PC-3 (cell line): ENCODE measurements at regions not wholly inside any gene's neighbourhood (a gene's known extent, or its start where the extent isn't known, plus 50 kb on each side); places are given as distances from the start of the nearest gene placed in this dataset.

Experiments
- EZH2 ChIP-seq: fragments of 300-600 bp; sonication (generic); IDR thresholded peaks from one replicate; pipeline ENCODE4 v1.6.1; 2017; ENCODE audit warnings: antibody characterized with exemption, mild to moderate bottlenecking, low read length; ENCODE audit not compliant: unreplicated experiment
- EZH2phosphoT487 ChIP-seq: fragments of 300-600 bp; sonication (generic); IDR thresholded peaks from 2 replicates; pipeline ENCODE4 v1.6.1; 2018; ENCODE audit warnings: mild to moderate bottlenecking, antibody characterized with exemption, low read length, borderline replicate concordance
- TF ChIP-seq, protein P1 (sequence below): fragments of 300-600 bp; sonication (generic); conservative IDR thresholded peaks from 2 replicates; pipeline ENCODE4 v1.5.1; 2017; ENCODE audit warnings: antibody characterized with exemption, low read depth, mild to moderate bottlenecking, low read length

DNA sequence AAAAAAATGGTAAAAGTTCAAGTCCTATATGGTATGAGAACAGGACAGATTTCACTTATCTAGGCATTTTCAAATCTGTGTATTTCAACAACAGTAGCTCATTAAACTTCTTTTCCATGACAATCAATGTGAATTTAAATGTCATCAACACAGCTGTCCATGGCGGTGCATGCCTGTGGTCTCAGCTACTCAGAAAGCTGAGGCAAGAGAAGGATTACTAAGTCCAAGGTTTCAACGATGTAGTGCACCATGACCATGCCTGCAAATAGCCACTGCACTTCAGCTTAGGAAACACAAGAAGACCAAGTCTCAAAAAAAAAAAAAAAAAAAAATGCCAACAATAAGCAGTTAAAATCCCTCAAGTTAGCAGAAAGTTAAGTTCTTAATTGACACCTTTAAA lies 214.6 kb downstream of the C12orf50 start:
- TF ChIP-seq, protein P1, sequence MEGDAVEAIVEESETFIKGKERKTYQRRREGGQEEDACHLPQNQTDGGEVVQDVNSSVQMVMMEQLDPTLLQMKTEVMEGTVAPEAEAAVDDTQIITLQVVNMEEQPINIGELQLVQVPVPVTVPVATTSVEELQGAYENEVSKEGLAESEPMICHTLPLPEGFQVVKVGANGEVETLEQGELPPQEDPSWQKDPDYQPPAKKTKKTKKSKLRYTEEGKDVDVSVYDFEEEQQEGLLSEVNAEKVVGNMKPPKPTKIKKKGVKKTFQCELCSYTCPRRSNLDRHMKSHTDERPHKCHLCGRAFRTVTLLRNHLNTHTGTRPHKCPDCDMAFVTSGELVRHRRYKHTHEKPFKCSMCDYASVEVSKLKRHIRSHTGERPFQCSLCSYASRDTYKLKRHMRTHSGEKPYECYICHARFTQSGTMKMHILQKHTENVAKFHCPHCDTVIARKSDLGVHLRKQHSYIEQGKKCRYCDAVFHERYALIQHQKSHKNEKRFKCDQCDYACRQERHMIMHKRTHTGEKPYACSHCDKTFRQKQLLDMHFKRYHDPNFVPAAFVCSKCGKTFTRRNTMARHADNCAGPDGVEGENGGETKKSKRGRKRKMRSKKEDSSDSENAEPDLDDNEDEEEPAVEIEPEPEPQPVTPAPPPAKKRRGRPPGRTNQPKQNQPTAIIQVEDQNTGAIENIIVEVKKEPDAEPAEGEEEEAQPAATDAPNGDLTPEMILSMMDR, result no peak
- no peak for TF ChIP-seq EZH2
- TF ChIP-seq EZH2phosphoT487, result no peak
